PFSK-1 (cell line): ENCODE measurements at regions not wholly inside any gene's neighbourhood (a gene's known extent, or its start where the extent isn't known, plus 50 kb on each side); places are given as distances from the start of the nearest gene placed in this dataset.

ENCODE experiments used
- FOXP2 ChIP-seq: optimal IDR thresholded peaks from 2 replicates; pipeline ENCODE3; 2011; ENCODE audit warnings: borderline replicate concordance, control low read depth, inconsistent platforms; ENCODE audit not compliant: insufficient read depth; ENCODE audit errors: extremely low read length, extremely low read depth
- POLR2AphosphoS5 ChIP-seq: IDR thresholded peaks from 2 replicates; pipeline ENCODE4 v1.6.1; 2012; ENCODE audit warnings: low read depth, mild to moderate bottlenecking, control low read depth, low read length, moderate library complexity
- REST ChIP-seq, 2 experiments: IDR thresholded peaks; 2 replicates each; pipeline versions ENCODE4 v1.6.1 to v1.8.0; 2011 to 2012; ENCODE audit warnings: low read depth in 2 of 2, low read length in 2 of 2, control low read depth in 1 of 2, inconsistent platforms in 1 of 2, mild to moderate bottlenecking in 1 of 2, moderate library complexity in 1 of 2; ENCODE audit not compliant: insufficient read depth in 1 of 2
- SIN3A ChIP-seq: IDR thresholded peaks from 2 replicates; pipeline ENCODE4 v1.6.1; 2012; ENCODE audit warnings: mild to moderate bottlenecking, low read length, moderate library complexity, borderline replicate concordance; ENCODE audit not compliant: insufficient read depth
- TAF1 ChIP-seq: IDR thresholded peaks from 2 replicates; pipeline ENCODE4 v1.6.1; 2012; ENCODE audit warnings: low read length, control low read depth, borderline replicate concordance; ENCODE audit not compliant: insufficient read depth

GRCh38 chr18:45547910-45548309, 67.4 kb upstream of the SLC14A2 start:
- TF ChIP-seq TAF1 (no peak), FOXP2 (no peak), SIN3A (no peak), POLR2AphosphoS5 (no peak), REST (IDR thresholded peaks at IDR 0.05; ENCODE audit: insufficient read depth in 1 of 2, low read depth in 2 of 2, low read length in 2 of 2) (no peak)

- no peak for TF ChIP-seq TAF1
- no peak for TF ChIP-seq POLR2AphosphoS5
- no peak for TF ChIP-seq REST (IDR thresholded peaks at IDR 0.05; ENCODE audit: insufficient read depth in 1 of 2, low read depth in 2 of 2, low read length in 2 of 2)
- TF ChIP-seq FOXP2: no peak
- TF ChIP-seq SIN3A: no peak
These were observed 66.7 kb upstream of the SLC14A2 start for GRCh38 chr18:45548614-45549013.

- TF ChIP-seq FOXP2 (no peak), POLR2AphosphoS5 (no peak), TAF1 (no peak), SIN3A (no peak), REST (IDR thresholded peaks at IDR 0.05; ENCODE audit: insufficient read depth in 1 of 2, low read depth in 2 of 2, low read length in 2 of 2) (no peak)
These were observed 66.0 kb upstream of the SLC14A2 start for GRCh38 chr18:45549290-45549689.

- TF ChIP-seq FOXP2 (no peak), SIN3A (no peak), POLR2AphosphoS5 (no peak), REST (IDR thresholded peaks at IDR 0.05; ENCODE audit: insufficient read depth in 1 of 2, low read depth in 2 of 2, low read length in 2 of 2) (no peak), TAF1 (no peak)
These were observed 64.0 kb upstream of the SLC14A2 start for GRCh38 chr18:45551142-45551815.
